Activated CD4-positive, alpha-beta T cell treated with anti-CD3 and anti-CD28 coated beads, Interleukin-2, amount 10 ng/mL, durations not matched to agents 7 days and 5 days (primary cell): ENCODE measurements at regions not wholly inside any gene's neighbourhood (a gene's known extent, or its start where the extent isn't known, plus 50 kb on each side); places are given as distances from the start of the nearest gene placed in this dataset.
"Not testable (repeated sequence)": the region's sequence is repeated elsewhere in the genome, so short reads cannot be mapped to it uniquely, and the experiment has no call there.

ENCODE experiments used
- CTCF ChIA-PET: fragments of 350-600 bp; sonication (Branson Sonifier 250); formaldehyde crosslinking; loops from one replicate; lab custom pipeline; 2021; ENCODE audit warnings: antibody characterized with exemption; lab: Charles Lee
- POLR2A ChIA-PET: fragments of 350-600 bp; sonication (Branson Sonifier 250); formaldehyde crosslinking; loops from one replicate; lab custom pipeline; 2021; ENCODE audit warnings: antibody characterized with exemption; lab: Charles Lee
- DNase-seq: peaks from one replicate; pipeline ENCODE4 v3.0.0-alpha.2; 2020
- H3K27ac Mint-ChIP-seq: one replicate; pipeline ENCODE4 v1.8.0; 2021; ENCODE audit warnings: mild to moderate bottlenecking, moderate library complexity, mixed read lengths
- H3K27me3 Mint-ChIP-seq: one replicate; pipeline ENCODE4 v1.8.0; 2021; ENCODE audit warnings: mixed read lengths
- H3K36me3 Mint-ChIP-seq: one replicate; pipeline ENCODE4 v1.8.0; 2021; ENCODE audit warnings: low read depth, mixed read lengths
- H3K4me1 Mint-ChIP-seq: one replicate; pipeline ENCODE4 v1.8.0; 2021; ENCODE audit warnings: mixed read lengths
- H3K4me3 Mint-ChIP-seq: one replicate; pipeline ENCODE4 v1.8.0; 2021; ENCODE audit warnings: mild to moderate bottlenecking, moderate library complexity, mixed read lengths
- H3K9me3 Mint-ChIP-seq: one replicate; pipeline ENCODE4 v1.8.0; 2021; ENCODE audit warnings: mixed read lengths

DNA sequence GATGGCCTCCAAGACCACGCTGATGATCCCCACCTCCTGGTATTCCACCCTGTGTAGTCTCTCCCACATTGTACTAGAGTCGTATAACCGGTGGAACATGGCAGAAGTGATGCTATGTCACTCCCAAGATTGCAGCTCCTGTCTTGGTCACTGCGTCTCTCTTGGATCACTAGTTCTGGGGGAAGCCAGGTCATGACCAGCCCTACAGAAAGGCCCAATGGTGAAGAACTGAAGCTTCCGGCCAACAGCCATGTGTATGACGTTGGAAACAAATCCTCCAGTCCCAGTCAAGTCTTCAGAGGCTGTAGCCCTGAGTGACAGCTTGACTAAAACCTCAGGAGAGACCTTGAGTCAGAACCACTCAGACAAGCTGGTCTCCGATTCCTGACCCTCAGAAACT, 61.9 kb upstream of the FNDC3B start:
- no peaks in the 10 kb centered on the region for H3K27me3 Mint-ChIP-seq
- CTCF ChIA-PET, result no interaction called here
- no peaks in the 10 kb centered on the region for H3K36me3 Mint-ChIP-seq
- H3K4me3 Mint-ChIP-seq, result no peak overlapping the region
- peaks cover 5% of the 10 kb centered on the region for H3K4me1 Mint-ChIP-seq
- POLR2A ChIA-PET, result no interaction called here
- DNase-seq, result no peak
- H3K9me3 Mint-ChIP-seq, result peaks cover 2% of the 10 kb centered on the region
- no peak overlapping the region for H3K27ac Mint-ChIP-seq

DNA sequence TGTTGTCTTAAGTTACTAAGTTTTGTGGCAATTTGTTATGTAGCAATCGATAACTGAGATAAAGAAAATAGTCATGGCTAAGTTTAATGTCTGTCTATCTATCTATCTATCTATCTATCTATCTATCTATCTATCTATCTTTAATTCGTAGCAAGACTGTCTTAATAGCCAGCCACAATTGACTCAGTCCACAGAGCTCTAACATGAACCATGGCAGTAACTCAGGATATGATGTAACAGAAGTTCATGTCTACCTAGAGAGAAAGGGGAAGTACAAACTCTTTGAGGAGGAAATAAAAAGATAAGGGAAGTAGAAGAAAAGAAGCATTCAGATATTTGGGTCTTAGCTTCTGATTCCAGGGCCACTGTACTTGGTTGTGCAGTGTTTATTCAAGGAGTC, 61.5 kb upstream of the FNDC3B start:
- POLR2A ChIA-PET, result no interaction called here

DNA sequence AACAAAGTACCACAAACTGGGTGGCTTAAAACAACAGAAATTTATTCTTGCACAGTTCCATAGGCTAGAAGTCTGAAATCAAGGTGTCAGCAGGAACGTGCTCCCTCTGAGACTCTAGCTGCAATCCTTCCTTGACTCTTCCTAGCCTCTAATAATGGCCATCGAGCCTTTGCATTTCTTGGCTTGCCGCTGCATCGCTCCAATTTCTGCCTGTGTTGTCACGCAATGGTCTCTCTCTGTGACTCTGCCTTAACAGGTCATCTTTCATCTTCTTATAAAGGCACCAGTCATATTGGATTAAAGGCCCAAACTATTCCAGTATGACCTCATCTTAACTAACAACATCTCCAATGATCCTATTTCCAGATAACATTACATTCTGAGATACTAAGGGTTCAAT, 61.0 kb upstream of the FNDC3B start:
- DNase-seq, result no peak
- H3K4me1 Mint-ChIP-seq, result peaks cover 5% of the 10 kb centered on the region
- peaks cover 2% of the 10 kb centered on the region for H3K9me3 Mint-ChIP-seq
- no peaks in the 10 kb centered on the region for H3K27me3 Mint-ChIP-seq
- H3K36me3 Mint-ChIP-seq, result no peaks in the 10 kb centered on the region
- ChIA-PET POLR2A (no interaction called here), CTCF (interaction anchor here (1.0 kb wide), 1 partner anchor 8 kb away, joined by 3 read pairs; no protein-coding TSS in a partner anchor)
- H3K27ac Mint-ChIP-seq, result no peak overlapping the region
- H3K4me3 Mint-ChIP-seq, result no peak overlapping the region

More for the DNA sequence above, 61.5 kb upstream of the FNDC3B start:
- Mint-ChIP-seq H3K4me3 (no peak overlapping the region), H3K9me3 (peaks cover 2% of the 10 kb centered on the region), H3K27me3 (no peaks in the 10 kb centered on the region), H3K36me3 (no peaks in the 10 kb centered on the region), H3K4me1 (peaks cover 5% of the 10 kb centered on the region), H3K27ac (no peak overlapping the region)
- CTCF ChIA-PET, result interaction anchor here (1.0 kb wide), 1 partner anchor 8 kb away, joined by 3 read pairs; no protein-coding TSS in a partner anchor
- no peak for DNase-seq

DNA sequence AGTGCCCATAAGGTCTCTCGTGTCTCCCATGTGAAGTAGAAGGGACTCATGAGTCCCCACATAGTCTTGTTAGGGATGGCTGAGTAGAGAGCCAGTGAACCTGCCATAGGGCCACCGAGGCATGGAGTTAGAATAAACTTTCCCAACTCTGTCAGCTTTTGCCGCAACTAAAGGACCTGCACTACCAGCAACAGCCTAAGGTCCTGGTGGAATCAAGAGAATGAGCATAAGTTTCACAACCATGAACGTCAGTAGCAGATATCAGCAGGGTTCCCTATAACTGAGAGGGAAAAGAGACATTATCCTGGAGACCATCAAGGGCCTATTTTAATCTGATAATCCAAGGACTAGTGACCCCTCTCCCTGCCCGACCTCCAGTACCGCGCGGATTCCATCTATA, 60.3 kb upstream of the FNDC3B start:
- POLR2A ChIA-PET, result no interaction called here
- CTCF ChIA-PET, result interaction anchor here (0.5 to 1.0 kb wide), 2 partner anchors 9 to 832 kb away, joined by 3 read pairs; no protein-coding TSS in a partner anchor

DNA sequence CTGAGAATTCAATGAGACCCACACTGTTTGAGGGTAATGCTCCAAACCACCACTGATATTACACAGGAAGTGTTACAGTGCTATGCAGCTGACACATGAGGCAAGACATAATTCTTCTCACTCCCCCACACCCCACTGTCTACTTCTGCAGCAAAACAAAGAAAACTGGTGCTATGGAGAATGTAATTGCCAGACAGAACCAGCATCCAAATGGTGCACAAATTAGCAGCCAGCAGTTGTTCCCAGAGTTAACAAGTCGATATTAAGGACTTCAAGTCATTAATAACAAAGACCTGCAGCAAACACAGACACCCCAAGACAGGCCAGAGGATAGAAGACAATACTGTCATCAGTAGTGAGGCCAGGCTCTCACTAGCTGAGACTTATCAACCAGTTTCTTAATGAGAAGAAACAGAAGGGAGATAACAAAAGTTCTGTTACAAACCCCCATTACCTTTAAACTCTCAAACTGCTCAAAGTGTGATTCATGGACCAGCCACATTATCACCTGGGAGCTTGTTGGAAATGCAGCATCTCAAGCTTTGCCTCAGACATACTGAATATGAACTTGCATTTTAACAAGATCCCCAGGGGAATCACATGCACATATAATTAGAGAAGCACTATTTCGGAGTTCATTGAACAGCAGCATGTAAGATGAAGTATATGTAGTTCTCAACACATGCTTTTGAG, 58.7 kb upstream of the FNDC3B start:
- H3K27me3 Mint-ChIP-seq, result peaks cover 2% of the 10 kb centered on the region
- no peaks in the 10 kb centered on the region for H3K36me3 Mint-ChIP-seq
- peaks cover 5% of the 10 kb centered on the region for H3K4me1 Mint-ChIP-seq
- ChIA-PET POLR2A (no interaction called here), CTCF (interaction anchor here (0.7 kb wide), 1 partner anchor 1105 kb away, joined by 3 read pairs; no protein-coding TSS in a partner anchor)
- no peak overlapping the region for H3K27ac Mint-ChIP-seq
- H3K9me3 Mint-ChIP-seq, result peaks cover 2% of the 10 kb centered on the region
- no peak overlapping the region for H3K4me3 Mint-ChIP-seq
- no peak for DNase-seq

More for the DNA sequence above, 60.3 kb upstream of the FNDC3B start:
- Mint-ChIP-seq H3K4me1 (peaks cover 5% of the 10 kb centered on the region), H3K36me3 (no peaks in the 10 kb centered on the region), H3K27ac (no peak overlapping the region), H3K27me3 (no peaks in the 10 kb centered on the region), H3K4me3 (no peak overlapping the region), H3K9me3 (peaks cover 2% of the 10 kb centered on the region)
- no peak for DNase-seq

DNA sequence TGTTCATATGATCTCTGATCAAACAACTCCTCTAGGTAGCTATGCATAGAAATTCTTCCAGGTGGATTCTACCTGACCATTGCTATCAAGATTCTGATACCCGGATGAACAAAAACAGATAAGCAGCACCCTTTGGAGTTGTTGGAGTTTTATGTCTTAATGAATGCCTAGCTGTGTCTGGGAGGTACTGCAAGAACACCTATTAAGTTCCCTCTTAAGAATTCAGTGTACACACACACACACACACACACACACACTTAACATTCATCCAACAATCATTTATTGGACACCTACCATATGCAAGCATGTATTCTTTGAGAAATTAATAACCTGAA, 58.1 kb upstream of the FNDC3B start:
- Mint-ChIP-seq H3K9me3 (peaks cover 2% of the 10 kb centered on the region), H3K27me3 (peaks cover 2% of the 10 kb centered on the region), H3K4me3 (no peak overlapping the region), H3K27ac (no peak overlapping the region), H3K4me1 (peaks cover 5% of the 10 kb centered on the region), H3K36me3 (no peaks in the 10 kb centered on the region)
- POLR2A ChIA-PET, result no interaction called here
- CTCF ChIA-PET, result no interaction called here
- no peak for DNase-seq

DNA sequence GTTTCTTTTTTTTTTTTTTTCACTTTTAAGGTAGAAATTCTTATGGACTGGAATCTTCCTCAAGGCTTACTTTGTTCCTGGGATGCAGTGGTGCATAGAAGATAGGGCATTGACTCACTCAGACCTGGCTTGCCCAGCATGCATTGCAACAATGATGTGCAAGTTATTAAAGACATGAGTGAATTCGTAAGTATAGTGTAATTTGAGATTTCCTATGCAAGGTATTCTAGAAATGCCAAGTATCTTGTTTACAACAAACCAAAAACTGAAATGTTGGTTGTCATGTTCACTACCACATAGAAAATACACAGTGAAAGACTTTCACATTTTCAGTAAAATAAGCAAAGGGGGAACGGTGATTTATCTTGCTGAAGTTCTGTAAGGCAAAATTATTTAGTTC, 56.5 kb upstream of the FNDC3B start:
- Mint-ChIP-seq H3K4me1 (peaks cover 4% of the 10 kb centered on the region), H3K27me3 (peaks cover 4% of the 10 kb centered on the region), H3K36me3 (no peaks in the 10 kb centered on the region), H3K4me3 (no peak overlapping the region), H3K9me3 (peaks cover 1% of the 10 kb centered on the region), H3K27ac (no peak overlapping the region)
- CTCF ChIA-PET, result no interaction called here
- DNase-seq, result no peak
- POLR2A ChIA-PET, result no interaction called here

DNA sequence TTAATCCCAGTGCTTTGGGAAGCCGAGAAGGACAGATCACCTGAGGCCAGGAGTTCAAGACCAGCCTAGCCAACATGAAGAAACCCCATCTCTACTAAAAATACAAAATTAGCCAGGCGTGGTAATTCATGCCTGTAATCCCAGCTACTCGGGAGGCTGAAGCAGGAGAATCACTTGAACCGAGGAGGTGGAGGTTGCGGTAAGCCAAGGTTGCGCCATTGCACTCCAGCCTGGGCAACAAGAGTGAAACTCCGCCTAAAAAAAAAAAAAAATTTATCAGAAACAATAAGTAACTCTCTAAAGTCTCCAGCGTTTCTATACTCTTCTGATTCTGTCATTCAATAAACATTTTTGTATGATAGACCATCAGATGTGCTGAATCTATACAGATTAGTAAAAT, 55.7 kb upstream of the FNDC3B start:
- POLR2A ChIA-PET, H3K27me3 Mint-ChIP-seq, H3K36me3 Mint-ChIP-seq, DNase-seq, H3K4me1 Mint-ChIP-seq, H3K27ac Mint-ChIP-seq, H3K4me3 Mint-ChIP-seq, CTCF ChIA-PET, H3K9me3 Mint-ChIP-seq: not testable (repeated sequence)

DNA sequence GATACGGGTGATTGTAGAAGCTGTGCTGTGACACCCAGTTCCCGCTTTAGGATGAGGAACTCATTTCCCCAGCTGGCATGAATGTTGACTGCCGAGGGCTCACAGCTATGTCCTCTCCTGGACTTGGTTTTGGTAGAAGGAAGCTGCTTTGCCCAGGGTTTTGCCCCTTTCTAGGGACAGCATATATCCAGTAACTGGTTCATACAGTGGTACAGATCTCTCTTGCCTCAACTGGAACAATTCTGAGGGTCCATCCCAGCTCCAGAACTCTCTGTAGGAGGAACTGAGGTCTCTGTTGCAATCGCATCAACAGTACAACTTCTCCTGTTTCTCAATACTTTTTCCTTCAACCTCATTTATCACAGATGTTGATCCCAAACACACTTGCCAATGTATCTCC, 54.5 kb upstream of the FNDC3B start:
- POLR2A ChIA-PET, result no interaction called here
- H3K4me3 Mint-ChIP-seq, result no peak overlapping the region
- H3K9me3 Mint-ChIP-seq, result no peaks in the 10 kb centered on the region
- no peak overlapping the region for H3K27ac Mint-ChIP-seq
- CTCF ChIA-PET, result no interaction called here
- no peaks in the 10 kb centered on the region for H3K36me3 Mint-ChIP-seq
- peaks cover 4% of the 10 kb centered on the region for H3K27me3 Mint-ChIP-seq
- peaks cover 3% of the 10 kb centered on the region for H3K4me1 Mint-ChIP-seq
- DNase-seq, result no peak

DNA sequence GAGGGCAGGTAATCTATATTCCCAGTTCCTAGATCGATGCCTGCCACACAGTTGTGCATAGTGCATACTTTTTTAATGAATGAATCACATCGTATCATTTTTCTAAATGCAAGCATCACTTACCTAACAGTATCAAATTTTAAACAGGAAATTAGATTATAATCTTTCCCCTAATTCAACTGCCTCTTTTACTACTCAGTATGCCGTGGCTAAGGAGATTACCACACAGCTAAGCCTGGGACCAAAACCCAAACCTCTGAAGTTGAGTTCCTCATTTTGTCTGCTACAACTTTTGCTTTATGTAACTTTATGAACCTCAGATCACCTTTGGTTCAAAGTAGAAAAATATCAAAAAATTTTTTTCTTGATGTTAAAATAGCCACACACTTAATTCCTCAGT, 53.2 kb upstream of the FNDC3B start:
- POLR2A ChIA-PET, result no interaction called here
- Mint-ChIP-seq H3K27me3 (peaks cover 4% of the 10 kb centered on the region), H3K27ac (no peak overlapping the region), H3K4me3 (no peak overlapping the region), H3K9me3 (no peaks in the 10 kb centered on the region), H3K36me3 (no peaks in the 10 kb centered on the region), H3K4me1 (no peaks in the 10 kb centered on the region)
- no peak for DNase-seq
- CTCF ChIA-PET, result no interaction called here

DNA sequence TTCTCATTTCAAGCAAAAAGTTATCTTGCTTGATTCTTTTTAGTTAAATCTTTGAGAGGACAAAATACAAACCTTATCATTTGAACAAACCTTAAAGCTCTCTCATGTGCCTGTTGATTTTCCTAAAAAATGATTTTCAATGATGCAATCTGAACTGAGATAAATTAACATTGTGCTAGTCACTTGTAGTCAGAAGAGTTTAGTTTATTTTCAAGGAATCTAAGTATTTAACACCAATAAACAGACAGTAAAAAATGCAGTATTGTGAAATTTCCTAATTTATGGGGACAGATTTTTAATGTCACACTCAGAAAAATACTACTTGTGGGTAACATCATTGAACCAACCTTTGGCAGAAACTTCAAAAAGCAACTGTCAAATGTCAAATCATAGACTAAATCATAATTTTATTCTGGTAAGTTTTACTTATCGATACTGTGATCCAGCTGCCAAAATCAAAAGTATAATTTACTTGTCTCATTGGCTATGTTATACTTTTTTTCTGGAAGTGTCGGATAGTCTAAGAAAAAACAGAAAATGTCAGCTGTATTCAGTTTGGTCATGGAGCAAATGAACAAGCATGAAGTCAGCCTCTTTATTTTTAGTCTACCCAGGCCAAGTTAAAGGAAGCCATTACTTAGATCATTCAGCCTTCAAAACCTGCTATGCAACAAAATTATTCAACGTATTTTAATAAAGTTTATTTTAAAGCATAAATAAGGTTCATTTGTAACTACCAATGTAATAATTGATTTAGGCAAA, 52.4 kb upstream of the FNDC3B start:
- Mint-ChIP-seq H3K9me3 (no peaks in the 10 kb centered on the region), H3K4me3 (no peak overlapping the region), H3K27ac (no peak overlapping the region), H3K4me1 (no peaks in the 10 kb centered on the region), H3K27me3 (peaks cover 4% of the 10 kb centered on the region), H3K36me3 (no peaks in the 10 kb centered on the region)
- CTCF ChIA-PET, result no interaction called here
- DNase-seq, result no peak
- POLR2A ChIA-PET, result no interaction called here
